ENCODE measurements at regions not wholly inside any gene's neighbourhood (a gene's known extent, or its start where the extent isn't known, plus 50 kb on each side); places are given as distances from the start of the nearest gene placed in this dataset.

DNA sequence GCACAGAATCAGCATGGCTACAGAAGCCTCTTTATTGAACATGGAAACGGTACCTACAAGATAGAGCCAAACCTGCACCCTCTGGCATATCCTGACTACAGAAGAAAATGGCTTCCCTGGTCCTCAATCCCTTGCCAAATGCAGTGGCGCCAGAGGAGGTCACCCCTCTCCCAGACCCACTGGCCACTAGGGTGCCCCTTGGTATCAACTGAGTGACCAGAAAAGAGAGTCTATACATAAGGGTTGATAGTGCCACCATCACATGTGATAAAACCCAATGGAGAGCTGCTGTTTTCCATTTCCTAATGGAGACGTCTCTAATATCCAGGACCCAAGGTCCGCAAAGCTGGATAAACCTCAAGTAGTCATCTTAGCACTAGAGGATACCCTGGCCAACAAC lies 52.7 kb upstream of the ALK start:
- TF ChIP-seq Cebpa-rat (IDR thresholded peaks at IDR 0.05) = no peak
- Histone ChIP-seq H3K4me2 (no peak overlapping the region), H3K9me3 (no peaks in the 10 kb centered on the region)

DNA sequence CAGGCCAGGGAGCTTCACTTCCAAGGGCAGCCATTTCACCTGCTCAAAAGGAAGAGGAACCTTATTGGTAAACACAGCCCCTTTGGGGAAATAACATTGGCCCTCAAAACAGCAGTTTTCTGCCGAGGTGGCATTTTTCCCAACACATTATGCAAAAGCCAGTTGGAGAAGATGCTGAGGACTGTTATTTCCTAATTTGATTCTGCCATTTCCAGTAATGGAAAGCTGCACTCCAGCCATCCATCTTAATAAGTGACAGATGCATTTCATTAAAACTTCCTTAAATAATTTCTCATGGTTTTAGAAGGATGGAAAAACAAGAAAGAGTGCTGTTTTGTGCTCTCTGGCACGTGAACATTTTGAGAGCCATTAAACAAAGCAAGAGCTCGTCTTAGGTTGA lies 55.9 kb upstream of the ALK start:
- Histone ChIP-seq H3K9ac (no peak overlapping the region), H3K4me1 (no peaks in the 10 kb centered on the region)

More for the DNA sequence above, 52.7 kb upstream of the ALK start:
- Histone ChIP-seq H3K27me3 (no peaks in the 10 kb centered on the region), H3K36me3 (no peaks in the 10 kb centered on the region), H3K4me3 (no peak overlapping the region), H4K20me1 (no peaks in the 10 kb centered on the region), H3K4me1 (no peaks in the 10 kb centered on the region), H3K27ac (no peak overlapping the region), H3K9ac (no peak overlapping the region)

DNA sequence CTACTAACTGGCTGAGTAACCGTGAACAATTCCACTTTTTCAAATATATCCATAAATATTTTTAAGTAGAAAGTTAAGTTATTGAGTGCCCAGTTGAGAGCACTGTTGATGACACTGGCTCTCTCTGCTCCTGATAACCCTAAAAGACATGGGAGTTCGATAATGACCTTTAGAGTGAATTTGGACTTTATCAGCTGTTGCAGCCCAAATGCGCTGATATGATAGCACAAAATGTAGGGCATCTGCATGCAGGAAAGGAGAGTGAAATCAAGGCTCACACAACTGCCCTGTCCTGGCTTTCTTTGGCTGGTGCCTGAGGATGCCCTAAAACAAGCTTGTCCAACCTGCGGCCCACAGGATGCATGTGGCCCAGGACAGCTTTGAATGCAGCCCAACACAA lies 60.0 kb upstream of the ALK start:
- Histone ChIP-seq H4K20me1 (no peaks in the 10 kb centered on the region), H3K4me1 (no peaks in the 10 kb centered on the region), H3K4me3 (no peak overlapping the region), H3K27me3 (no peaks in the 10 kb centered on the region), H3K9me3 (no peaks in the 10 kb centered on the region), H3K9ac (no peak overlapping the region), H3K27ac (no peak overlapping the region), H3K36me3 (no peaks in the 10 kb centered on the region), H3K4me2 (no peak overlapping the region)
- no peak for TF ChIP-seq Cebpa-rat (IDR thresholded peaks at IDR 0.05)

More for the DNA sequence above, 55.9 kb upstream of the ALK start:
- Histone ChIP-seq H3K4me3 (no peak overlapping the region), H3K4me2 (no peak overlapping the region), H3K27me3 (no peaks in the 10 kb centered on the region), H4K20me1 (no peaks in the 10 kb centered on the region), H3K27ac (no peak overlapping the region), H3K9me3 (no peaks in the 10 kb centered on the region), H3K36me3 (no peaks in the 10 kb centered on the region)
- no peak for TF ChIP-seq Cebpa-rat (IDR thresholded peaks at IDR 0.05)

DNA sequence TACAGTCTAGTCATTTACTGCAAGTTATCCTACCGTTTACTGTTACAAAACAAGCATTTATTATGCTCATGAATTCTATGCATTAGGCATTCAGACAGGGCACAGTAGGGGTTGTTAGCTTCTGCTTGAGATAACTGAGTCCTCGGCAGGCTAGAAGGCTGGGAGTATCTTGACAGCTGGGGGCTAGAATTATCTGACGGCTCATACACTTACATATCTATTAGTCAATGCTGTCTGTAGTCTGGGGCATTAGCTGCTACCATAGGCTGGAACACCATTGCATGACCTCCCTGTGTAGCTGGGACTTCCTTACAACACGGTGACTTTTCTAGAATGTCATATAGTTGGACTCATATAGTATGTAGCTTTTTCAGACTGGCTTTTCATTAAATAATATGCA lies 61.9 kb upstream of the ALK start:
- H3K4me2 ChIP-seq = no peak overlapping the region
- TF ChIP-seq Cebpa-rat (IDR thresholded peaks at IDR 0.05) = no peak
- no peak overlapping the region for H3K27ac ChIP-seq
- no peak overlapping the region for H3K4me3 ChIP-seq
- no peaks in the 10 kb centered on the region for H3K27me3 ChIP-seq
- no peaks in the 10 kb centered on the region for H3K4me1 ChIP-seq
- no peaks in the 10 kb centered on the region for H4K20me1 ChIP-seq
- no peaks in the 10 kb centered on the region for H3K9me3 ChIP-seq
- no peaks in the 10 kb centered on the region for H3K36me3 ChIP-seq
- H3K9ac ChIP-seq = no peak overlapping the region

DNA sequence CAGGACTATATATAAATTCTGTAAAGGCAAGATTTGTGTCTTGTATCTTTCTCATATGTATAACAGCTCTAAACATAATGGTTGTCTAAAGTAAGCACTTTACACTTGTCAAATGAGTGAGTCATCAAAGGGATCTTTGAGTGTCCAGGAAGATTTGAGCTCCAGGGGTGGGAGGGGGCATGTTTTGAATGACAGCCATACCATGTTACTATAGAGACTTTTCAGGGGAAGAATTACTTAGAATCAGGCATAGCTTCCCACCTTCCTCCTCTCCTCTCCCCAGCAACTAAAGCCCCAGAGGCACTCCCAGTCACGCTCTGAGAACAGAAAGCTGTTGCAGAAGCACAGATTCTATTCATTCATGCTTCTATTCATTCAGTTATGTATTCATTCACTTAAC lies 65.8 kb upstream of the ALK start:
- Histone ChIP-seq H3K4me1 (no peaks in the 10 kb centered on the region; the same call in 1 of the 2 replicates), H3K4me2 (no peak overlapping the region), H3K36me3 (no peaks in the 10 kb centered on the region), H3K9ac (no peak overlapping the region), H3K9me3 (no peaks in the 10 kb centered on the region), H4K20me1 (no peaks in the 10 kb centered on the region), H3K27ac (no peak overlapping the region), H3K27me3 (no peaks in the 10 kb centered on the region), H3K4me3 (no peak overlapping the region)
- TF ChIP-seq Cebpa-rat (IDR thresholded peaks at IDR 0.05) = no peak

DNA sequence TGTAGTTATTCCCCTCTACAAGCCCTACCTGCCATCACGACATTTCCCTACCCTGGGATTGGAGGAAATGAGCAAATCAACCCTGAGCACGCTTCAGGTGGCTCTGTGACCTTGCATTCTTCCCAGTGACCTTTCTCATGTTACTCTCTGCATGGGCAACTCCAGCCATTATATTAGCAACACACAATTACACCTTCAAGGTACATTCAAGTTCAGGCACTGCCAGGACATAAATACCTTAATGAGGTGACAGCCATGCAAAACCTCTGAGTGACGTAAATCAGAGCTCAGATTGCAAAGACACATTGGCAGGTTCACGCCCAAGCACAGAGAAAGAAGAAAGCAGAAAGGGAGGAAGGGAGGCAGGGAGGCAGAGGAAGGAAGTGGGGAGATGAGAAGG lies 68.7 kb upstream of the ALK start:
- no peak for TF ChIP-seq Cebpa-rat (IDR thresholded peaks at IDR 0.05)

DNA sequence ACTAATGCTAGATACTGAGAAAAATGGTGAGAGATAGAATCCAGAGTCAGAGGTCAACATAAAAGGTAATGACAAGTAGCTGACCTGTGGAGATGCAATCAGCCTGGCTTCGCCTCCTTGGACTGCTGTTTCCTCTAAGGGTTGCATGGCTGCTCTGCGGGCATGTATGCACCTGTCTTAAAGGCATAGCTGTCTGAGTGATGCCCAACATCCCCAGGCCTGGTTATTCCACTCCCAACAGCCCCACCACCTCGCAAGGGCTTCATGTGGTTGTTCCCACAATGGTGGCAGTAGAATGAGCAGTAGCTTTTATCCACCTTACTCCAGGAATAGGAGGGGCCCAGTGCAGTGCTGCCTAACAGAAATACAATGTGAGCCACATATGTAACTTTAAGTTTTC lies 69.7 kb upstream of the ALK start:
- Histone ChIP-seq H3K9me3 (no peaks in the 10 kb centered on the region), H3K27me3 (no peaks in the 10 kb centered on the region), H3K4me2 (no peak overlapping the region), H3K36me3 (no peaks in the 10 kb centered on the region), H3K4me1 (no peaks in the 10 kb centered on the region; the same call in 1 of the 2 replicates), H3K9ac (no peak overlapping the region), H3K27ac (no peak overlapping the region), H4K20me1 (no peaks in the 10 kb centered on the region), H3K4me3 (no peak overlapping the region)
- TF ChIP-seq Cebpa-rat (IDR thresholded peaks at IDR 0.05) = no peak

More for the DNA sequence above, 68.7 kb upstream of the ALK start:
- Histone ChIP-seq H3K4me2 (no peak overlapping the region), H3K36me3 (no peaks in the 10 kb centered on the region), H4K20me1 (no peaks in the 10 kb centered on the region), H3K27ac (no peak overlapping the region), H3K4me1 (no peaks in the 10 kb centered on the region; the same call in 1 of the 2 replicates), H3K27me3 (no peaks in the 10 kb centered on the region), H3K4me3 (no peak overlapping the region), H3K9me3 (no peaks in the 10 kb centered on the region), H3K9ac (no peak overlapping the region)

DNA sequence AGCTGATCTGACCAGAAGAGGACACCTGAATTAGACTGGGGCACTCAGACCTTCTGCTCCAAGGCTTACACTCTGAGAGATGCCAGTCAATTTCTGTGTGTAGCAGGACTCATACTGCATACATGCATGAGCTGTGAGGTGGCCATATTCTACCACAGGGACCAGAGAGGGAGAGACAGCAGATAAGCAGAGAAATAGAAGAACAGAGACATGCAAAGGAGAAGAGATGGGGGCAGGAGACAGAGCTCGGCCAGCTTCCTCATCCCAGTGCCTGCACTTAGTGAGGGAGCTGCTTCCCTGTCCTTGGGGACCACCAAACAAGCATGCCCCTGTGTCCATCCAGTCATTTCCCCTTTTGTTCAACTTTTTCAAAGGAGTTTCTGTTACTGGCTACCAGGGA lies 73.9 kb upstream of the ALK start:
- Histone ChIP-seq H3K4me3 (no peak overlapping the region), H3K9me3 (0 out of 2 replicates have a peak, but pooled peaks cover 3% of the 10 kb centered on the region)
- no peak for TF ChIP-seq Cebpa-rat (IDR thresholded peaks at IDR 0.05)

DNA sequence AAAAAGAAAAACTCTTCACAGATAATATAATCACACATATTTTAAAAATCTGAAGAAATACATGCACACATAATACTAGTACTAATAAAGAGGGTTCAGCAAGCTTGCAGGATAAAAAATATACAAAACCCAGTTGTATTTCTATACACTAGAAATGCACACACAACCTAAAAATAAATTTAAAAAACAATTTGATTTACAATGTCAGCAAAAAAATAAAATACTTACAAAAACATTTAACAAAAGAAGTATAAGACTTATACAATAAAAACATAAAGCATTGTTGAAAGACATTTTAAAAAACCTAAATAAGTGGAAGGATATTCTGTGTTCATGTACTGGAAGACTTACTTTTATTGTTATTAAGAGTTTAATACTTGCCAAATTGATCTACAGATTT lies 81.7 kb upstream of the ALK start:
- no peaks in the 10 kb centered on the region for H3K36me3 ChIP-seq
- H3K4me2 ChIP-seq = no peak overlapping the region
- H3K9ac ChIP-seq = no peak overlapping the region
- TF ChIP-seq Cebpa-rat (IDR thresholded peaks at IDR 0.05) = no peak
- 0 out of 2 replicates have a peak, but pooled peaks cover 3% of the 10 kb centered on the region for H3K9me3 ChIP-seq
- H3K4me1 ChIP-seq = no peaks in the 10 kb centered on the region
- H3K27ac ChIP-seq = no peak overlapping the region
- H3K27me3 ChIP-seq = no peaks in the 10 kb centered on the region
- no peak overlapping the region for H3K4me3 ChIP-seq
- no peaks in the 10 kb centered on the region for H4K20me1 ChIP-seq

More for the DNA sequence above, 73.9 kb upstream of the ALK start:
- no peaks in the 10 kb centered on the region for H4K20me1 ChIP-seq
- H3K27ac ChIP-seq = no peak overlapping the region
- no peaks in the 10 kb centered on the region; the same call in 1 of the 2 replicates for H3K4me1 ChIP-seq
- no peaks in the 10 kb centered on the region for H3K36me3 ChIP-seq
- no peaks in the 10 kb centered on the region for H3K27me3 ChIP-seq
- no peak overlapping the region for H3K9ac ChIP-seq
- no peak overlapping the region for H3K4me2 ChIP-seq

DNA sequence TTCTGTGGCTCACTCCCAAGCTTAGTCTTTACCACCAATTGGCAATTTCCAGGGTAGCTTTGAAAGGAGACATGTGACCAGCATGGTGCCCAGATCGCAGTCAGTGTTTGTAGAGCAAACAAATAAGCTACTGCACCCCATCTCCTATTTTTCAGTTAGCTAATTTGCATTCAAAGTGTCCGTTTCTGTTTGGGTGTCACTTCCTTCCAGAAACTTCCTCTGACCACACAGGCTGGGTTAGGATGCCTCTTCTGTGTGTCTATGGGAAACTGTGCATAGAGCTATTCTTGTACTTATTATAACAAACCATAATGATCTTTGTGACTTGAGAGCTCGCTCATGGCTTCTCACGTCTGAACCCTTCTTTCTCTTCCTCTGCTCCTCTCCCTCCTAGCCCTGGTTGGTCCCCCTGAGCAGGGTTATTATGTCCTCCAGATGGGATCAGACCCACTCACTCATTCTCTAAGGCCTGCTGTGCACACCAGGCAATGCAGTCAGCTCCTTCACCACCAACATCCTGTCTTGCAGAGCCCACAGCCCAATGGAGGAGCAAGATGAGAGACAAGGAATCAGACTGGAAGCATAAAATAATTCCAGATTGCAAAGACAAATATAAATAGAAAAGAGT lies 101.2 kb upstream of the ALK start:
- no peaks in the 10 kb centered on the region for H3K36me3 ChIP-seq
- H3K9me3 ChIP-seq = no peaks in the 10 kb centered on the region
- H3K9ac ChIP-seq = no peak overlapping the region
- H3K4me2 ChIP-seq = peak overlapping the region; percentile 39
- no peak overlapping the region for H3K4me3 ChIP-seq
- no peaks in the 10 kb centered on the region for H4K20me1 ChIP-seq
- peaks cover 18% of the 10 kb centered on the region for H3K4me1 ChIP-seq
- H3K27ac ChIP-seq = peak overlapping the region; percentile 42
- TF ChIP-seq Cebpa-rat (IDR thresholded peaks at IDR 0.05) = no peak
- no peaks in the 10 kb centered on the region for H3K27me3 ChIP-seq

DNA sequence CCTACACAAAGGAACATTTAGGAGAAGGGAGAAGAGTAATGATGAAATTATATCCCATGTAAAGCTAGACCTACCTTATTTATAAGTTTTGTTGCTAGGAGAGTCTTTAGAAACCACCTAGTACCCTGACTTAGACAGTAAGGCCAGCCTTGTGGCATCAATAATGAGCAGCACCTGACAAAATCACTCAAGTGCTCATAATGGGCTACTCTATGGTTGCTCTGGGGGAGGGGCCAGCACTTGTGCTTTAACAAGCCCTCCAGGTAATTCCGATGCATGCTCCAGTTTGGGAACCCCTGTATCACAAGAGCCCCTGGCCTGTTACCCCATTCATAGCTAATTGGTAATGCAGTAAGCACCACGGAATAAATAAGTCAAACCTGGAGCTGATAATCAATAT lies 102.9 kb upstream of the ALK start:
- H4K20me1 ChIP-seq = no peaks in the 10 kb centered on the region
- no peaks in the 10 kb centered on the region for H3K27me3 ChIP-seq
- no peak overlapping the region for H3K4me2 ChIP-seq
- H3K4me1 ChIP-seq = peaks cover 18% of the 10 kb centered on the region
- H3K4me3 ChIP-seq = no peak overlapping the region
- H3K9ac ChIP-seq = no peak overlapping the region
- no peaks in the 10 kb centered on the region for H3K36me3 ChIP-seq
- no peaks in the 10 kb centered on the region for H3K9me3 ChIP-seq
- H3K27ac ChIP-seq = no peak overlapping the region
- no peak for TF ChIP-seq Cebpa-rat (IDR thresholded peaks at IDR 0.05)

All from BLaER1 (cell line).